AG08395 (cell line): ENCODE measurements at regions not wholly inside any gene's neighbourhood (a gene's known extent, or its start where the extent isn't known, plus 50 kb on each side); places are given as distances from the start of the nearest gene placed in this dataset.
"Not testable (repeated sequence)": the region's sequence is repeated elsewhere in the genome, so short reads cannot be mapped to it uniquely, and the experiment has no call there.

Experiments
- DNase-seq: peaks from one replicate; pipeline ENCODE4 v3.0.0; 2012; ENCODE audit warnings: mixed read lengths, low spot score

DNA sequence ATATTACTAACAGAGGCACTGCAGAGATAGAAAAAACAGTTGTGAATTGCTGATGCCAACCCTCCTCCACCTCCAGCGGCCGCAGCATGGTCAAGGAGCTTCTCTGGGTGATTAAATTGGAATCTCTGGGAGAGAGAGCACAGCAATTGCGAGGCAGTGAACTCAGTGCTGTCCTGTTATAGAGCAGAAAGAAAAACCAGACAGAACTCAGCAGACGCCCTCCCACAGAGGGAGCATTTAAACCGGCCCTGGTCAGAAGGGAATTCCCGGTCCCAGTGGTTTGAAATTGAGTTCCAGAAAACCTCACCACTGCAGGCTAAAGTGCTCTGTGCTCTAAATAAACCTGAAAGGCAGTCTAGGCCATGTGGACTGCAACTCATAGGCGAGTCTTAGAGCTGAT, 175.4 kb downstream of the SQOR start:
- no peak for DNase-seq

DNA sequence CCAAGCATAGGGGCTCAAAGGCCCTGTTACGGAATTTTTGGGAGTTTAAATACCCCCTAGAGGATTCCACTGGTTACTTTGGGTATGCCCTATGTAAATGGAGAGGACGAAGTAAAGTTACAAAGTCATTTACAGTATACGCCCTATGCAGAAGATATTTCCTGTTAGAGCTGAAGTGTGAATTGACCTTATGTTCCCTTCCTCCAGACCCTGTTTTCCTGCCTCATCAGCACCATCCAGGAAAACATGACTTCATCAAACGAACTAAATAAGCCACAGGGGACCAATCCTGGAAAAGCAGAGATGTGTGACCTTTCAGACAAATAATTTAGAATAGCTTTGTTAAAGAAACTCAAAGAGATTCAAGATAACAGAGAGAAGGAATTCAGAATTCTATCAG, 177.4 kb downstream of the SQOR start:
- no peak for DNase-seq

DNA sequence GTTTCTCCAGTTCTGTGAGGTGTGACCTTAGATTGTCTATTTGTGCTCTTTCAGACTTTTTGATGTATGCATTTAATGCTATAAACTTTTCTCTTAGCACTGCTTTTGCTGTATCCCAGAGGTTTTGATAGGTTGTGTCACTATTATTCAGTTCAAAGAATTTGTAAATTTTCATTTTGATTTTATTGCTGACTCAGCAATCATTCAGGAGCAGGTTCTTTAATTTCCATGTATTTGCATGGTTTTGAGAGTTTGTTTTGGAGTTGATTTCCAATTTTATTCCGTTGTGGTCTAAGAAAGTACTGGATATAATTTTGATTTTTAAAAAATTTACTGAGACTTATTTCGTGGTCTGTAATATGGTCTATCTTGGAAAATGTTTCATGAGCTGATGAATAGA, 182.7 kb downstream of the SQOR start:
- DNase-seq = not testable (repeated sequence)

DNA sequence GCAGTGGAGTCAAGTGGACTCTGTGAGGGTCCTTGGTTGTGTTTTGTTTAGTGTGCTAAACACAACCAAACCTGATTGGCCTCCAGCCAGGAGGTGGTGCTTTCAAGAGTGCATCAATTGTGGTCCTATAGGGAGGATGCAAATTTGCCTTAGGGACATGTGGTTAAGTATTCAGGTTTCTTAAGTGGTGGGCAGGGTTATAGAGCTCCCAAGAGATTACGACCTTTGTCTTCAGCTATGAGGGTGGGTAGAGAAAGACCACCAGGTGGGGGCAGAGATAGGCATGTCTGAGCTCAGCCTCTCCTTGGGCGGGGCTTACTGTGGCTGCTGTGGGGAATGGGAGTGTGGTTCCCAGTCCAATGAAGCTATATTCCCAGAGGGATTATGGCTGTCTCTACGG, 186.6 kb downstream of the SQOR start:
- DNase-seq = no peak

DNA sequence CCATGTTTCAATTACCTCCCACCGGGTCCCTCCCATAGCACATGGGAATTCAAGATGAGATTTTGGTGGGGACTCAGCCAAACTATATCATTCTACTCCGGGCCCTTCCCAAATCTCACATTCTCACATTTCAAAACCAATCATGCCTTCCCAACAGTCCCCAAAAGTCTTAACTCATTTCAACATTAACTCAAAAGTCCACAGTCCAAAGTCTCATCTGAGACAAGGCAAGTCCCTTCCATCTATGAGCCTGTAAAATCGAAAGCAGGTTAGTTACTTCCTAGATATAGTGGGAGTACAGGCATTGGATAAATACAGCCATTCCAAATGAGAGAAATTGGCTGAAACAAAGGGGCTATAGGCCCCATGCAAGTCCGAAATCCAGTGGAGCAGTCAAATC, 188.1 kb downstream of the SQOR start:
- not testable (repeated sequence) for DNase-seq

DNA sequence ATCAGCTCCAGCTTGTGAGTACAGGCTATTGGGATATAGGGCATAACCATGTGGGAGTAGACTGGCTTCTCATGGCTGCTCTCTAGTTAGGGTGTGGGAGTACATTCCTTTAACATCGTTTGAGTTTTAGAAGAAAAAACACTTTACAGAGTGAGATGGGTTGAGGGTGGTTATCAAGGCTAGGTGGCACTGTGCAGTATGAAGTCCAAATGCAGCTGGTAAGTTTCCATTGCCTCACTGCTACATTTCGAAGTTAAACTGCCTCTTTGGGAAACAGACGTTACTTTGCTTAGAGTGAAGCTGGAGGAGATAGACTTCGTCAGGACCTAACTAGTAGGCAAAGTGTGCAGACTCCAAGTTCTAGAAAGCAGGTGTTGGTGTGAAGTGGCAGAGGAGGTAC, 192.4 kb downstream of the SQOR start:
- no peak for DNase-seq

DNA sequence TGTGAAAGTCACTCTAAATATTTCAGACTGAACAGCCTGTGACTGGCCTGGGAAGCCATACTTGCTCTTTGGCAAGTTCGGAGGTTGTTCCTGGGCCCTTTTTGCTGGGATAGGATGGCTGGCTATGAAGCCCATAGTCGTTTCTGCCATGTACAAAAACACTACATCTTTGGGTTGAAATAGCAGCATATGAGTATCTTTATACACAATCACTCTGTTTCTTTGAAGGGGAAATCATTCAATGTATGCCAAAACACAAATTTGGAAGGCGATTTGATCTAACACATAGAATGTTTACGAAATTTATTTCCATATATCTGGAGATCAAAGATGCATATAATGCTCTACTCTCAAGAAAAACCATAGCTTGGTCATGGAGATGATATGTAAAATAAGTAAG, 192.9 kb downstream of the SQOR start:
- DNase-seq = no peak

DNA sequence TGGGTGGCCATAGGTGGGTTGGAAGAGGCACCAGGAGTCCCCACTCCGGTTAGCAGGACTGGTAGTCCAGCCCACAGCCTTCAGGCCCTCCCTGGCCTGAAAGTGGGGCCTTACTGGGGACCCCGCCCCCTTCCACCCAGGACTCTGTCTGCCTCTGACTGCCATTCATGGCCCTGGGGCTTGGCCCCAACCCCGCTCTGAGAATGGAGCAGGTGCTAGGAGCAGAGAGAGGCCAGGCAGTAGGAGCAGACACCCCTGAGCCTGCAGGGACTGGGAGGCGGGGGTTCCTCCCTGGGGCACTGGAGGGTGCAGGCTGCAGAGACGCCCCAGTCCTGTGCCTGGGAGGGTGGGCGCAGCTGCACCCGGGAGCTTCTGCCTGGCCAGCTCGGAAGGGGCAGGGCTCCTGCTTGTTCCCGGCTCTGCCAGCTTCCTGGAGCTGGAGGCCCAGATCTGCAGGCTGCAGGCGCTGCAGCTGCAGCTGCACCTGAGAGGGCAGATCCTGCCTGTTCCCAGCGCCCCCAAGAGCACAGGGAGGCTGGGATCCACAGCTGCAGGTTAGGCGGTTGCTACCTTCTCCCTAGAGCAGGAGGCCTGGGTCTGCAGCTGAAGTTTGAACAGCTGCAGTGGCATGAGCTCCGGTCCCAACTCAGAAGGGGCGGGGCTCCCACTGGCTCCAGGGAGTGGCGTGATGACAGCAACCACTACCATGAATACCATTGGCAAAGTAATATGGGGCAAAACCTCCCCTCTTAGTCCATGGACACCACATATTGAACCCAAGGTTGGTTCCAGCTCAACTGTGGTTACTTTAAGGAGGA, 194.7 kb downstream of the SQOR start:
- no peak for DNase-seq

DNA sequence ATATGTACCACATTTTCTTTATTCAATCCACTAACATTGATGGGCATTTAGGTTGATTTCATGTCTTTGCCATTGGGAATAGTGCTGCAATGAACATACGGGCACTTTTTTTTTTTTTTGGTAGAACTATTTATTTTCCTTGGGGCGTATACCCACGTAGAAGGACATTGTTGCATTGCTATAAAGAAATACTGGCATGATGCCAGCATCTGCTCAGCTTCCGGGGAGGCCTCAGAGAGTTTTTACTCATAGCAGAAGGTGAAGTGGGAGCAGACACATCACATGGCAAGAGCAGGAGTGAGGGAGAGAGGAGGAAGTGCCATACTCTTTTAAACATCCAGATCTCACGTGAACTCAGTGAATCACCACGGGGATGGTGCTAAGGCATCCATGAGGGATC, 197.0 kb downstream of the SQOR start:
- no peak for DNase-seq

DNA sequence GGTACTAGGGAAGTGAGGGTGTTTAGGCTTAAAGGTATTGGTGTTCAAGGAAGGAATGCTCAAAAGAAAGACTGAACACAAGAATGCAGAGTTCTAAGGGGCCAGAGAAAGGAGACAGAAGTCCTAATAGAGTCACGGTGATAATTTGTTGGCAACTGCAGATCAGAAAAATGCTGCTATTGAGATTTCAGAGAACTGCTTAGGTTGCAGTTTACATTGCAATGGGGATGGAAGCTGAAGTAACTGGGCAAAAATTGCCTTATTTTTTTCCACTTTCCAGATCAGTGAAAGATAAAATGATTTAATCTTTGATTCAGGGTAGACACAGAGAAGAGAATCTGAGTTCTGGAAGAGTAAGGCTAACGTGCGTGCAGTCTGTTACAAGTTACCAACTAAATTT, 199.8 kb downstream of the SQOR start:
- no peak for DNase-seq

DNA sequence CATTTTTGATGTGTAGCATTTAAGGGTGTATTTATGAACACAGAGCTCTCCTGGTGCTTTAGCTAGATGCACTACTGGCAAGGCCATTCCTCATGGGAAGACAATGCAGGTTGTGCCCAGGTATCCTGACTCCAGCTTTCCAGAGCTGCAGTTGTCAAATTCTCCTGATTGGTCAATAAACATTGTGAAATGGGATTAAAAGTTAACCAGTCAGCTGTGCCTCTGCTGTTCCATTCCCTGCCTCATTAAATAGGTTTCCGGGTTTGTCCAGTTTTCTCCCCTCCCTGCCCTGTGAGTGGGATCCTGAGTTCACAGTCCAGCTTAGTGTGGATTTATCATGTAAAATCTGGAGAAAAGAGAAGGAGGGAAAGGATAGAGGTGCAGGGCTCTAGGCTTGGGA, 207.3 kb downstream of the SQOR start:
- no peak for DNase-seq

DNA sequence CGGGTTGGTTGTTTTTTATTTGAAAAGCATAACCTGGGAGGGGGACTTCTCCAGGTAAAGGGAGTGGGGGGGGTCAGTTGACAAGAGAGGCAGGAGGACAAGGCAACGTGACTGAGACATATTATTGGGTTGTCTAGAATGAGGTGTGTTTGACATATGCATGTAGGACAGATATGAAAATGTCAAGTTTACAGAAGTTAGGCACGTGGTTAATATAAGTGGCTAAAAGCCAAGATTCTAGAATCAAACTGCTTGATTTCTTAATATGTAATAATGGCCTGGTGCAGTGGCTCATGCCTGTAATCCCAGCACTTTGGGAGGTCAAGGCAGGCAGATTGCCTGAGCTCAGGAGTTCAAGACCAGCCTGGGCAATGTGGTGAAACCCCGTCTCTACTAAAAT, 212.8 kb downstream of the SQOR start:
- DNase-seq = no peak

DNA sequence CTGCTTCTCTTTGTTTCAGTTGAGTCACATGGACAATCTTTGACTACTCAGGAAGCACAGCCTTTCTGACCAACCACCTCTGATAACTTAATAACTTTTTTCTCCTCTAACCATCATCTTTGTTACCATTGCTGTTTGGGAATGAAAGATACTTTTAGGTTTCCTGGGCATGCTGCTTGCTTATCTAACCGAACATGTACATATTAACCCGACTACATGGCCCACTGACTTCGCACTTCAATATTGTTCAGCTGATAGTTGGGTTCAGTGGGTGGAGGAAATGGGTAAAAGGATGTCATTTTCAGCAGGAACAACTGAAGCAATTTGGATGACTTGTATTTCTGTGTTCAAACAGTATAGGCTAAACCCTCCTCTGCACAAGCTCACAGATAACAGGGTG, 214.3 kb downstream of the SQOR start:
- no peak for DNase-seq

DNA sequence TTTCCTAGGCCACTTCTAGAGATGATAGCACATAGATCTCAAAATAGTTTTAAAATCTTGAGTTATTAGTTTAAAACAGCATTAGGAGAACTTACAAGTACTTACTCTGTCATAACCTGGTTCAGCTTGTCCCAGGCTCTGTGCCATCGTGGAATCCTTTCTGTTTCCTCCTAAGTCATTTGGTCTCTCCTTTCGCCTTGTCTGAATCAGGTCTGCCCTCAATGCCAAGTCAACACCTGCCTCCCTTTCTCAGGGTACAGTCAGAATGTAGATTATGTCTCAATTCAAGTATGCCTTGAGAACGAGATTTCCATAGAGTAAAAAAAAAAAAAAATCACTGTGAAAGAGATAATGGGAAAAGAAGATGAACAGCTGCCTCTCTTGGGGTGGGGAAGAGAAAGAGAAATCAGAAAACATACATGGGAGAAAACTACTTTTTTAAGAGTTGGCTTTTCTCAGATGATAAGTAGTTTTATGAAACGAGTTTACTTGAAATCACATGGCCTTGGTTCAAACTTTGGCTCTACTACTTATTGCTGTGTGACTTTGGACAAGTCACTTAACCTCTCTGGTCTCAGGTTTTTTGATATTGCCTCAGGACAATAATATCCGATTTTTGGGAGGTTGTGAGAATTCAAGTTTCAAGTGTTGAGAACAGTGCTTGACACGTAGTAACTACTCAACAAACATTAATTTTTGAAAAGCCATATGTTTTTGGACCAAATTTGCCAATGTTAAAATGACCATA, 219.8 kb downstream of the SQOR start:
- no peak for DNase-seq

DNA sequence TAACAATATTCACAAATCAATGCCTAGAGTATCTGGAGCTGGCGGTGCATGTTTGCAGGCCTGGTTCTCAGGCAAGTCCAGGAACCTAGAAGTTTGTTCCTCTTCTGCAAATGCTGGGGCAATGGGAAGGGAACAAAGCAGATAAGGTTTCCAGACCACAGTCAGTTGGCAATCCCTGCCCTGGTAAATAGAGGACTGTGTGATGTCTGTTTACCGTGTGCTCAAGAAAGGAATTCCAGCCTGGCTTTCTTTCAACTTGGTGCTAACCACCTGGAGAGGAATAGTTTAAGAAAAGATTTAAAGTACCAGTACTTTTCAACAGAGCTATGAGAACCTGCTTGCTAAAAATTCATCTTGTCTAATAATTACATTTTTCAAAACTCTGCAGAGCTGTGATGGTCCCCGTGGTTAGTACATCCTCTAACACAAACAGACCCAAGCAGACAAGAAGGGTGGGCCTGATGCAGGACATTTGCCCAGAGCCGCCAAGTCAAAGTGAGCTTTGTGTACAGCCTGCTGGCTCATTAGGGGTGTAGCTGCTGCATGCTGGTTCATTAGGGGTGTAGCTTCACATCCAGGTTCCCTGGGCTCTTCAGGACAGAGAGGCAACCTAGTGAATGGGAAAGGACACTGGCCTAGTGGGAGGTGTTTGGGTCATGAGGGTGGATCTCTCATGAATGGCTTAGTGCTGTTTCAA, 220.5 kb downstream of the SQOR start:
- no peak for DNase-seq

DNA sequence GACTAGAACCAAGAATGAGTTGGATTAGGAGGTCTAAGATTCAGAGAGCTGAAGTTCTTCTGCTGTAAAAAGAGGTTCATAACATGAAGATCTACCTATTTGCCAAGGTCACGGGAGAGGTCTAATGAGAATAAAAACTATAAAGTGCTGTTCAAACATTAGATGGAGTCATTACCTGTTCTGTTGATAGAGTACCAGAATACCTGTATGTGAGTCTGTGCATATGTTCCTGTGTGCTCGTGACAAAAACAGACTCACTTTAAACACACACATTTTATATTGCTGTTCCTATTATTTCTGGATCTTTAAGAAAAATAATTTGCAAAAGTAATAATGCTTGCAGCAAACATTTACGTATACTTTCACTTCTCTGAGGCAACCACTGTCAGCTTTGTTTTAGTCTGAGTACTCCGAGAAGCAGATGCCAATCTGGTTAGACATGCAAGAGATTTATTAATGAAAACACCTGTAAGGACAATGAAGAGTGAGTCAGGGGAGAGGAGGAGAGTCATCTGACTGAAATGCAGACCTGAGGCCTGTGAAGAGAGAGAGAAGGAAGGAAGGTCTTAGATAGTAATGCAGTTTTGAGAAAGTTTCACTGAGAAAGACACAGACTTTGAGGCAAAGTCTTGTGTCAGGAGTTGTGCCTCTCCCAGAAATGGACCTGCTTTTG, 221.2 kb downstream of the SQOR start:
- DNase-seq = no peak

DNA sequence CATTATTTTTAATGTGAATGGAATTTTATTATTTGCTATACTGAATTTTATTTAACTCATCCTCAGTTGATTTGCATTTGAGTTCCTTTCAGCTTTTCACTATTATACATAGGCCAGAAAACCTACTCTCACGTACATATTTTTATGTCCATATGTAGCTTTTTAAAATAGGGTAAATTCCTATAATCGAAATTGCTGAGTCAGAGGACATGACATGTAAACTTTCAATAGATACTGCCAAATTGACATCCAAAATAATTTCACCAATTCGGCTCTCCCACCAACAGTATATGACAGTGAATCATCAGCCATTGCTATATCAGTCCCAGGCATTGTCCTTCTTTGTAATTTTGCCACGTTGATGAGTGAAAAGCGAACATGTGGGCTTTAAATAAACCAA, 222.5 kb downstream of the SQOR start:
- no peak for DNase-seq

DNA sequence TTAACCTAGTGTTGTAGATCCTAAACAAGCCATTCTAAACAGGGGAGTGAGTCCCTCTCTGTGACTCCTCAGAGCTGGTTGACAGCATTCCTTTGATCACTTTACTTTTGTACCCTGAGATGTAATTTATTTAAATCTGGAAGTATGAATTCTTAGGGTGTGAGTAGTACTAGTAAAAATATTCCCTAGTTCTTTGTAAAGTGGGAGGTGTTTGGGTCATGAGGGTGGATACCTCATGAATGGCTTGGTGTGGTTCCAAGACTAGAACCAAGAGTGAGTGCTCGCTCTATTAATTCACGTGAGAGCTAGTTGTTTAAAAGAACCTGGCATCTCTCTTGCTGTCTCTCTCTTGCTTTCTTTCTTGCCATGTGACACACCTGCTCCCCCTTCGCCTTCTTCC, 223.7 kb downstream of the SQOR start:
- DNase-seq = no peak

DNA sequence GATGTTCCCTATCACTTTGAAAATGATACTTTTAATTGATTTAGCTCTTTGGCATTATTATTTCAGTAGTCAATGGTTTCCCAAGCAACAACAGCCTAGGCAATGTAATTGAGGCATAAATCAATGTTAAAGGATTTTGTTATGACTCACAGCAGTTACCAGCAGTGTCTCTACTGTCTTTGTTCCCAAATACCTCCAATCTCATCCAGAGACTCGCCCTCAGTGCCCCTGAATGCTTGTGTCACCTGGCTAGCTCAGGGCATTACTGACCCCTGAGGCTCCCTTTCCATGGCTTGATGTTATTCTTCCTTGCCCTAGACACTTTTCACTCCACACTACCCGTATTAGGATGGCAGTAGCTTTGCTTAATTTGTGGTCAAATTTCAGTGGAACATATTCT, 227.2 kb downstream of the SQOR start:
- DNase-seq = no peak

DNA sequence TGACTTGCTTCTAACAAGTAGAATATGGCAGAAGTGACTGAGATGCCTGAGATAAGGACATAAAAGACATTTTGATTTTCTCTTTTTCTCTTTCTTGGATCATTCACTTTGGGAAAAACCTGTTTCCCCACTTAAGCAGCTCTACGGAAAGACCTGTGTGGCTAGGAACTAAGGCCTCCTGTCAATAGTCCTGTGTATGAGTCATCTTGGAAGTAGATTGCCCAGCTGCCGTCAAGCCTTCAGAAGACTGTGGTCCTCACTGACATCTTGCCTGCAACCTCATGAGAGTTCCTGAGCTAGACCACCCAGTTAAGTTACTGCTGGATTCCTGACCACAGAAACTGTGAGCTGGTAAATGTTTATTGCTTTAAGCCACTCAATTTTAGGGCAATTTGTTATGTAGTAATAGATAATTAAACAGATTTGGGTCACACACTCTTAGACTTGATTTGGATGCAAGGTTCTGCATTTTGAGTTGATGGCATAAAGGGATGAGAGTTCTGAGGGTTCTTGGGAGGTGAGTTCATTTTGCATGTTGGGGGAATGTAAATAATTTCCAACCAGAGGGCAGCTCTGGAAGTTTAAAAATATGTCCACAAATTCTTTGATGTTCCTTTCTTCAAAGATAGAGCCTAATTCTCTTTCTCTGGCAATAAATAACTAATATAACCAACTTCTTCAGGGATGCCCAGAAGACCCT, 229.2 kb downstream of the SQOR start:
- DNase-seq = no peak

DNA sequence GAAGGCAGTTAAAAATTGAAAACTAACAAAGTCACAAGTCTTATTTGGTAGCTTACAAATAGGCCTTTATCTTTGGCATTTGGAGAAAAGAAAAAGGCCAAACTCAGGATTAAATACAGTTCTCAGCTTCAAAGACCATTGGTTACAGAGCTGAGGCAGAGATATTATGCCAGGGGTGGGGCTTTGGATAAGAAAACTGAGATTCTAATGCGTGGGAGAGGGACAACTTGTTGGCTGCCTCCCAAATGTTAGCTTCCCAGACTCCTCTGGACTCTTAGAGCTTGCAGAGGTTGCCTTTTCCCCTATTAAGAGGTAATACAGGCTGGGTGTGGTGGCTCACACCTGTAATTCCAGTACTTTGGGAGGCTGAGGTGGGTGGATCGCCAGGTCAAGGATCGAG, 231.8 kb downstream of the SQOR start:
- no peak for DNase-seq

DNA sequence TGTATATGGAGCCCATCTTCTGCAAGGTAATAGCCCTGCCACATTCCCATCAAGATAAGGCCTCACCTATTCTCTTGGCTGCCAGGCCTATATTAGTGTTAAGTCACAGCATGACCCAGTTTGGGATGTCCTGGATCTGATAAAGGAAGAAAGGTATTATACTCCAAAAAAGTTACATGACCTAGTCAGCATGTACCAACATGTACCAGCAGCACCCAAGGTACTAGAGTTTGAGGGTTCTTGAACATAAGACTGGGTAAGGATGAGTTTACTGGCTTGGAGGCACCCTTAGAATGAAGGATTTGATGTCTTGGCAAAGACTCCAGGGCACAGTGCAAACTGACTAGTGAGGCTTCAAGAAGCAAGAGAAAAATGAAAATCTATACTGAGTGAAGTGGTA, 232.5 kb downstream of the SQOR start:
- no peak for DNase-seq
